ENCODE measurements at regions not wholly inside any gene's neighbourhood (a gene's known extent, or its start where the extent isn't known, plus 50 kb on each side); places are given as distances from the start of the nearest gene placed in this dataset.
"Not testable (repeated sequence)": the region's sequence is repeated elsewhere in the genome, so short reads cannot be mapped to it uniquely, and the experiment has no call there.

DNA sequence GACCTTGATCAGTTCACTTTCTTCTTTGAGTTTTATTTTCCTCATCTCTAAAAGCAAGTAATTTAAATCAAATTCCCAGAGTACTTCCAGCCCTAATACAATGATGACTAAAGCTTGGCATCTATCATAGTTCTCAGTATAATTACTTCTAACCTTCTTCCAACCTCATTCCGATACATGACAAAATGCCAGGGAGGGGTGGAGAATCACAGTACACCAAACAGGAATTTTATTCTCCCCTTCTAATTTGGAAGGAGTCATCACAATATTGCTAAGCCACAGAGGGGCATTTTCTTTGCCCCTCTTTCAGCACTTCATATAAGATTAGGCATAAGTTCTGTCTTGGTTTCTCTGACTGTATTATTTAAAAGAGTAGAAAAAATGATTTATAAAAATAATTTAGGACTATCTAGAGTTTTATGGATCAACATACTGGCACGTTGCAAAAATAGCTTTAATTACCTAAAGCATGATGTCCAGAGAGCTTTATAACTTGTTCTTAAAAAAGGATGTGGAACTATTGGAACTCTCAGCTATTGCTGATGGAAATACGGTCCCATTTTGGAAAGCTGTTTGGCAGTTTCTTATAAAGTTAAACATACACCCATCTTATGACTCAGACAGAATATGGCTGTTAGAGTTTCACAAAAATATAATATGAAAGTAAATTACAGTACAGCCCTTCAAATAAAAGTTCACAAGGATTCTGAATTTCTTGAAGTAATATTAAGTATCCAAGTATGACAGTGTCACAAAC is 86.9 kb upstream of the UBE2E2 start:
- DNase-seq: no peak

DNA sequence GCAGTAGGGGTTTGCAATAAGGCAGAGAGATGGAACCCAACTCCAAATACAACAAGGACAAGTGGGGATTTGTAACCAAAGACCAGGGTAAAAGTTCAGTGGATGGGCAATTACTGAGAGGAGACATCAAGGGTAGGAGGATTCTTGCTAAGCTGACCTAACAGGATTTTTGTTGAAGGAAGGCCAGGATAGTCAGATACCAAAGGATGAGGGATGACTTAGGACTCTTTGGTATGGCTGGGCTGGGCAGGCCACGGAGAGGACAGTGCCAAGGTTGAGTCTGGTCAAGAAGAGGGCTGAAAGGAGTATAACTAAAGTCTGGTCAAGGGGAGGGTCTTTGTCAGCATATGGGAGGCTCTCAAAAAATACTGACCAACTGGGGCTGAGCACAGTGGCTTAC is 85.3 kb upstream of the UBE2E2 start:
- DNase-seq: no peak

DNA sequence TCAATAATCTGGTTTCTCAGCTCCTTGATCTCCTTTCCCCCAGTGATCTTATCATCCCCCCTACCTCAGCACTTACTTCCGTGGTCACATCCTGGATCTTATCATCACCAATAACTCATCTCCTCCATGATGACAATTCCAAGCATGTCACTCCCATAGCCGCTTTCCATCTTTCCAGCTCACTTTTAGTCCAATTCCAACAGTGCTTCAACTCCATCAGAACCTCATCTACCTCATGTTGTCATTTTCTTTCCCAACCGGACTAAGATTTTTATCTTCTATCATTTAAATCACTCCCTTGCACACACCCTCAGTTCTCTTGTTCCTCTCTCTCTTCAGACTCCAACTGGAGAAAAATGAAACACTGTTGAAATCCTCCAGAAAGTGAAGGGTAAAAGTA is 75.9 kb upstream of the UBE2E2 start:
- no peak for DNase-seq

DNA sequence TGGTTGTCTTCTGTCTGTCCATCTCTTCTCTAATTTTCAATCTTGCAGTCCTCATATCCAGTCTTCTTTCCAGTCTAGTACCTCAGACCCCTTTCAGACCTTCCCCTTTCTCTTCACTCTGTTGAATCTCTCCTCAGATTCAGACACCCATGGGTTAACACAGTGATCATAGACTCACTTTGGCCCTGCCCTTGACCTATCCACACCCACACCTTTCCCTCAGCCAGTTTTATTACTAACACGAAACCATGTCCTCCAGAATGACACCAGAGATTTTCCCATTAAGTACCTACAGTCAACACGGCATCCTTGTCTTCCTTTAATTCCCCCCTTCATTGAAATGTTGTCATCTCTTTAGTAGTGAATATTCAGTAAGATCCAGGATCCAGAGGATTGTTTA is 74.5 kb upstream of the UBE2E2 start:
- no peak for DNase-seq

DNA sequence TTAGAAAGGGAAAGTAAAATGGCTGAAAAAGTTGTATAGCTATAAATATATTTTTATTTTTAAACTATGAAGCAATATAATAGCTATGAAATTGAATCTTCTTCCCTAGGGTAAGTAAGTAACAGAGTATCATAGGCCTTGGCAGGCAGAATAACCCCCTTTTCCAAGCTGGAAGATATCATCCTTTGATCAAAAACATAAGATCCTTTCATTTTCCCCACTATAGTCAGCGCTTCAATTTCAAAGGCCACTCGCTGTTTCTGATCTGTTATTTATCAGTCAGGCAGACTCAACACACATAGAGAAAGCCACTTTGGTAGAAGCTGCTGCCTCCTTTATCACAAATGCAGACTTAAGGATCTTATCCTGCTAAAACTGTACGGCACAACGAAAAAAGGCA is 74.0 kb upstream of the UBE2E2 start:
- DNase-seq: no peak

DNA sequence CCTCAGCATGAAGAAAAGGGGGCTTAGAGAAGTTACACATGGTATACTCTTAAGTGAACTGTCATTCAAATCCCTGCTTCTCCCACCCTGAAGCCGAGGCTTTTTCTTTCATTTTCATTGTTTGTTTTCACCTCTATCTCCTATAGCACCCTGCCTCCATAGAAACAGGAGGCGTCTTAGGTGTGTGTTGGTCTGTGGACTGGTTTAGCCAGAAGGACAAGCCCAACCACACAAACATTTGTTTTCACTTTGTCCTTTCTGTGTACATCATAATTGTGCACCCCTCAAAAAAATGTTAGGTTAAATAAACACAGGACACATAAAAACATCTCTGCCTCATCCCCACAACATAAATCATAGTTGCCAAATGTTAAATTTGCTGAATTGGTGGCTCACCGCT is 73.3 kb upstream of the UBE2E2 start:
- no peak for DNase-seq

DNA sequence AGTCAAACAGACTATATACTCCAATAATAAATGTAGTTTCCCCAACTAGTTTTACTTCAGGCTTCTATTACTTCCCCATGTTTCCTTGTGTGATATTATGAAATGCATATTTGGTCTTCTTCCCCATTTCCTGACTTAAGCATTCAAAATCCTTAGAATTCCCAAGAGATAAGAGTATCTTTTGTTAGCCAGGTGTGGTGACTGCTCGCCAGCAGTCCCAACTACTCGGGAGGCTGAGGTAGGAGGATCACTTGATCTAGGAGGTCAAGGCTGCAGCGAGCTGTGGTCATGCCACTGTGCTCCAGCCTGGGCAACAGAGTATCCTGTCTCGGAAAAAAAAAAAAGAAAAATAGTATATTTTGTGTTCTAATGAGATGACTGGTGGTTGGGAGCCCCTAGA is 72.7 kb upstream of the UBE2E2 start:
- DNase-seq: no peak

DNA sequence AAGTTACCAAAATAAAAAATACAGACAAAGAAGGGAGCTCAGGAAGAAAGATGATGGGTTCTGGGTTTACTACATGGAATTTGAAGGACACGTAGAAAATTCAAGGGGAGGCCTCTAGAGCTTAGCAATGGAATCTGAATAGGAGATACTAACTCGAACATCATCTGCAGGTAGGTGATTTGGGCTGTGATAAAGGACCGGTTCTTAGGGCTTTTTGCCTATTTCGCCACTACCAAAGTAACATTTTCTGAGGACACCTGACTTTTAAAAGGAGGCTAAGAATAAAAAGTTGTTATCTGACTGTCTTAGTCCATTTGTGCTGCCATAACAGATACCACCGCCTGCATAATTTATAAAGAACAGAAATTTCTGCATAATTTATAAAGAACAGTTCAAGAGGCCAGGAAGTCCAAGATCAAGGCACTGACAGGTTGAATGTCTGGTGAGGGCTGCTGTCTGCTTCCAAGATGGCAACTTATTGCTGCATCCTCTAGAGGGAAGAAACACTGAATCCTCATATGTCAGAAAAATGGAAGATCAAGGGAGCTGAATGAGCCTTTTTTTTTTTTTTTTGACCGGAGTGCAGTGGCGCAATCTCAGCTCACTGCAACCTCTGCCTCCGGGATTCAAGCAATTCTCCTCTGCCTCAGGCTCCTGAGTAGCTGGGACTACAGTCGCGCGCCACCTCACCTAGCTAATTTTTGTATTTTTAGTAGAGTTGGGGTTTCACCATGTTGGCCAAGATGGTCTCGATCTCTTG is 67.9 kb upstream of the UBE2E2 start:
- DNase-seq: no peak

DNA sequence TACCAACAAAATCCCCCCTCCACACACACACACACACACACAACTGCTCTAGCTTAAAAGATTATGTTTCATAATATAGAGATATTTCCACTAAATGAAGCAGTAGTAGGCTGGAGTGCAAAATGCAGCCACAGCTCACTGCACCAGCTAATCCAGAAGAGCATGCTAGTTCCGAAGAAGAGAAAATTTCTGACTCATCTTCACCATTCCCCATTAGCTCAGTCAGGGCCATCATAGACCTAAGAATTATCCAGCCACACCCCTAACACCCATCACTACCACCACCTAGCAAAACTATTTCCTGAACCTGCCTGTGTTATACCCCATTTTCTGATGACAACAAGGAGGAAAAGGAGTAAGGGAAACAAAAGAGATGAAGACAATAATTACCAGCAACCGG is 67.1 kb upstream of the UBE2E2 start:
- DNase-seq: no peak

DNA sequence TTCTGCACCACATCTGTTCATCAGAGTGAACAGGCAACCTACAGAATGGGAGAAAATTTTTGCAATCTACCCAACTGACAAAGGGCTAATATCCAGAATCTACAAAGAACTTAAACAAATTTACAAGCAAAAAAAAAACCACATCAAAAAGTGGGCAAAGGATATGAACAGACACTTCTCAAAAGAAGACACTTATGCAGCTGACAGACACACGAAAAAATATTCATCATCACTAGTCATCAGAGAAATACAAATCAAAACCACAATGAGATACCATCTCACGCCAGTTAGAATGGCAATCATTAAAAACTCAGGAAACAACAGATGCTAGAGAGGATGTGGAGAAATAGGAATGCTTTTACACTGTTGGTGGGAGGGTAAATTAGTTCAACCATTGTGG is 59.1 kb upstream of the UBE2E2 start:
- DNase-seq: not testable (repeated sequence)

DNA sequence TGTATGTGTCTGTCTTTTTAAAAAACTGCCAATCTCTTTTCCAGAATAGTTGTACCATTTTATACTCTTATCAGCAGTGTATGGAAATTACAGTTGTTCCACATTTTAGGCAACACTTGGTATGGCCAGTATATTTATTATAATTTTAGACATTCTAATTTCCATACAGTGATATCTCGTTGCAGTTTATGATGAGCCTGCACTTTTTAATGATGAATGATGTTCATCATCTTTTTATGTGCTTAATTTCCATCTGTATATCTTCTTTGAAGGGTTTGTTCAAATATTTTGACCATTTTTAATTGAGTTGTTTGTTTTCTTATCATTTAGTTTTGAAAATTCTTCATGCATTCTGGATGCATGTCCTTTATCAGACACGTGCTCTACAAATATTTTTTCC is 57.0 kb upstream of the UBE2E2 start:
- DNase-seq: no peak

DNA sequence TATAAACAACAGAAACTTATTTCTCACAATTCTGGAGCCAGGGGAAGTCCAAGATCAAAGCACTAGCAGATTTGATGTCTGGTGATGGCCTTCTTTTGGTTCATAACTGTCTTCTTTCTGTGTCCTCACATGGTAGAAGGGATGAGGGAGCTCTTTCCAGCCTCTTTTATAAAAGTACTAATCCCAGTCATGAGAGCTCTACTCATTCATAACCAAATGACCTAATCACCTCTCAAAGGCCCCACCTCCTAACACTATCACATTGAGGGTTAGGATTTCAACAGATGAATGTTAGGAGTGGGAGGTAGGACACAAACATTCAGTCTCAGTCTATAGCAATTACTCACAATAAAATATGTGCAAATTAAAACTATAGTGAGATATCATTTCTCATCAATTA is 50.1 kb upstream of the UBE2E2 start:
- DNase-seq: no peak

Data from NCI-H446 (cell line).